ENCODE measurements at regions not wholly inside any gene's neighbourhood (a gene's known extent, or its start where the extent isn't known, plus 50 kb on each side); places are given as distances from the start of the nearest gene placed in this dataset.
"Not testable (repeated sequence)": the region's sequence is repeated elsewhere in the genome, so short reads cannot be mapped to it uniquely, and the experiment has no call there.

DNA sequence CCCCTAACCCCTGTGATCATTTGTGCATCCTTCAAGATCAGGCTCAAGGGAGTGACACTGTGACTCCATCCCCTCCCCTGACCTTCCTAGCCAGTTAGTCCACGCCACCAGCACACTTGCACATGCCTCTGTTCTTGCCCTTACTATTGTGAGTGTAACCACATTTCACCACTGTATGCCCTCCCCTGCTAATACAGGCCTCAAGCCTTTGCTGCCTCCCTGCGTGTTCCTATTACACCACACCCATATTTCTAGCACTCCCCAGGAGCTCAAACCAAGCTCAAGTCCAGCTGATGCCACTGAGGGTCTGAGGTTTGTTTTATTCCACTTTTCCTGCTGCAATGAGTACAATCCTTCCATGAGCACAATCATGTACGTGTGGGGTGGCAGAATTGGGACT, 119.3 kb upstream of the FOXN2 start:
- peak overlapping the region; percentile 6 for H3K27ac Mint-ChIP-seq
- H3K4me1 Mint-ChIP-seq (ENCODE audit: low read depth): peaks cover 4% of the 10 kb centered on the region
- H3K4me3 Mint-ChIP-seq (ENCODE audit: low read depth): no peak overlapping the region
- DNase-seq (ENCODE audit: low spot score, unreplicated experiment): no peak
- no peaks in the 10 kb centered on the region for H3K36me3 Mint-ChIP-seq (ENCODE audit: insufficient read depth)
- no peak for TF ChIP-seq CTCF (IDR thresholded peaks at IDR 0.05; ENCODE audit: unreplicated experiment)
- no peaks in the 10 kb centered on the region for H3K27me3 Mint-ChIP-seq
- no peaks in the 10 kb centered on the region for H3K9me3 Mint-ChIP-seq (ENCODE audit: low read depth)

DNA sequence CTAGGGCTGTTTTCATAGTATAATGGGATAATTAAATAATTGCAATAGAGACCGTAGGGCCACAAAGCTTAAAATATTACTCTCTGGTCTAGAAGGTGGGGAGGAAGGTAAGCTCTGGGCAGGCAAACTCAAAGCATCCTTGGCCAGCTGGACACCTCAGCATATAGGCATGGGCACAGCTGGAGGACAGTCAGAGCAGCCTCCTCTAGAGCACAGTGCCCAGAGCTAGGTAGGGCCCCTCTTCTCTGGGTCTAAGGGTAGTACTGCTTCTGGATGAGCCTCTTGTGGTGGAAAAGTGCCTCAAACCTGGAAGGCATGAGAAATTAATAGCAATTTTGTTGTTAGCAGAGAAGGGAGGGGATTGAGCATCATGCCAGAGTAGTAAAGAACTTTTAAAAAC, 116.9 kb upstream of the FOXN2 start:
- TF ChIP-seq CTCF (IDR thresholded peaks at IDR 0.05; ENCODE audit: unreplicated experiment): no peak
- no peaks in the 10 kb centered on the region for H3K36me3 Mint-ChIP-seq (ENCODE audit: insufficient read depth)
- DNase-seq (ENCODE audit: low spot score, unreplicated experiment): no peak
- H3K27me3 Mint-ChIP-seq: no peaks in the 10 kb centered on the region
- H3K9me3 Mint-ChIP-seq (ENCODE audit: low read depth): no peaks in the 10 kb centered on the region
- peaks cover 4% of the 10 kb centered on the region for H3K4me1 Mint-ChIP-seq (ENCODE audit: low read depth)
- no peak overlapping the region for H3K4me3 Mint-ChIP-seq (ENCODE audit: low read depth)
- no peak overlapping the region for H3K27ac Mint-ChIP-seq

- DNase-seq (ENCODE audit: low spot score, unreplicated experiment): no peak
- no peak for TF ChIP-seq CTCF (IDR thresholded peaks at IDR 0.05; ENCODE audit: unreplicated experiment)
- H3K9me3 Mint-ChIP-seq (ENCODE audit: low read depth): no peaks in the 10 kb centered on the region
- peak overlapping the region; percentile 78 for H3K27ac Mint-ChIP-seq
- H3K4me3 Mint-ChIP-seq (ENCODE audit: low read depth): no peak overlapping the region
- H3K36me3 Mint-ChIP-seq (ENCODE audit: insufficient read depth): no peaks in the 10 kb centered on the region
- H3K27me3 Mint-ChIP-seq: no peaks in the 10 kb centered on the region
- H3K4me1 Mint-ChIP-seq (ENCODE audit: low read depth): peaks cover 4% of the 10 kb centered on the region
These were observed 116.1 kb upstream of the FOXN2 start for GRCh38 chr2:48198371-48198770.

DNA sequence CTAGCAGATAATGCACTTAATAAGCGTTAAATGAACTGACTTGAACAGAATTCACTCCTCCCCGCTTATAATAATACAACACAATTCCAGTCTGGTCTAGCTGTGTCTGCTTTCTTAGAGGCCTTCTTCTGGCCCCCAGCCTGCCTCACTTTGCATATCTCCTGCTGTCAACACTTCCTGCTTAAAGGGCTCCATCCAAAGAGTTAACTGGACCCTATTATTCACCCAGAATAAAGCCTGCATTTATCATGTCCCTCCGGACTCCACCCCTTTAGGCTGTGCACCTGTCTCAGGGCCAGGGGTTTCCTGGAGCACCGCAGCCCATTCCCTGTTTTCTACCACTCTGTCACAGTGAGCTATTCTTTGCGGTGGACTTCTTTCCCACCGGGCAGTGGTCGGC, 115.4 kb upstream of the FOXN2 start:
- Mint-ChIP-seq H3K9me3 (ENCODE audit: low read depth) (no peaks in the 10 kb centered on the region), H3K36me3 (ENCODE audit: insufficient read depth) (no peaks in the 10 kb centered on the region), H3K4me3 (ENCODE audit: low read depth) (no peak overlapping the region), H3K27me3 (no peaks in the 10 kb centered on the region), H3K27ac (no peak overlapping the region), H3K4me1 (ENCODE audit: low read depth) (peaks cover 4% of the 10 kb centered on the region)
- DNase-seq (ENCODE audit: low spot score, unreplicated experiment): no peak
- TF ChIP-seq CTCF (IDR thresholded peaks at IDR 0.05; ENCODE audit: unreplicated experiment): no peak

DNA sequence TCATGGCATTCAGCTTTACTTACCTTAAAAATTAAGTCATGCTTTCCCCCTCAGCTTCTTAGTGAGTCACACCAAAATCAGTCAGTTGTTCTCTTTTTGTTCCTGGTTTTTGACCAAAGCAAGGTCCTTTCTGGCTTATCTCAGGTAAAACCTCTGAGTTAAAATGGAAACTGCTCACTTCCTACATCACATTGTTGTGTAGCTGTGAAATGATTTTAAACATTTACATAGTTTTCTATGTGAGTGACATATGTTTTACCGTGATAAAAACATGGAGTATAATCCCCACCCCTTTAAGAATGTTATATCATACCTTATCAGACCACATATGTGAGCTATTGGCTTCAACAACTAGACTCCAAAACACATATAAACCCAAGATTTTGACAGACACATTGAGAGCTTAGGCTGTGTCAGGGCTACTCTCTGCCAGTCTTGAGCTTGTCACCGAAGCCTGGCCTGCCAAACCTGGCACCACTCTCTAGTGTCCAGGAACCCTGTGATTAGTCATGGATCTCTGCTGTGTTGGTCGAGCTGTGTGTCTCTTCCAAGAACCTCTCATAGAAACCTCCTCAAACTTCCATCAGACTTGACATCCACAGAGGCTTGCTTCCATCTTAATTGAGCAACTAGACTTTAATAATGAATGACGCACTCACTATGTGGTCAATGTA, 113.7 kb upstream of the FOXN2 start:
- no peaks in the 10 kb centered on the region for H3K9me3 Mint-ChIP-seq (ENCODE audit: low read depth)
- DNase-seq (ENCODE audit: low spot score, unreplicated experiment): no peak

DNA sequence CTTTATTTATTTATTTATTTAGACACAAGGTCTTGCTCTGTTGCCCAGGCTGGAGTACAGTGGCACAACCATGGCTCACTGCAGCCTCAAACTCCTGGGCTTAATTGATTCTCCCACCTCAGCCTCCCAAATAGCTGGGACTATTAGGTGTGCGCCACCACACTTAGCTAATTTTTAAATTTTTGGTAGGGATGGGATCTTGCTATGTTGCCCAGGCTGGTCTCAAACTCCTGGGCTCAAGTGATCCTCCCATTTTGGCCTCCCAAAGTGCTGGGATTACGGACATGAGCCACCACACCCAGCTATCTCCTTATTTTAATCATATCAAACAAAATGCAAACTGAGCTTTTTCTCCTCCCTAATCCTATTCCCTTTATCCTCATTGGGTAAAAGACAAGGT, 113.0 kb upstream of the FOXN2 start:
- DNase-seq (ENCODE audit: low spot score, unreplicated experiment); H3K27me3 Mint-ChIP-seq; H3K4me3 Mint-ChIP-seq (ENCODE audit: low read depth); H3K27ac Mint-ChIP-seq; H3K36me3 Mint-ChIP-seq (ENCODE audit: insufficient read depth); H3K4me1 Mint-ChIP-seq (ENCODE audit: low read depth); H3K9me3 Mint-ChIP-seq (ENCODE audit: low read depth): not testable (repeated sequence)

More for the DNA sequence above, 113.7 kb upstream of the FOXN2 start:
- no peak for TF ChIP-seq CTCF (IDR thresholded peaks at IDR 0.05; ENCODE audit: unreplicated experiment)
- Mint-ChIP-seq H3K36me3 (ENCODE audit: insufficient read depth) (no peaks in the 10 kb centered on the region), H3K4me1 (ENCODE audit: low read depth) (peaks cover 9% of the 10 kb centered on the region), H3K4me3 (ENCODE audit: low read depth) (no peak overlapping the region), H3K27me3 (no peaks in the 10 kb centered on the region), H3K27ac (no peak overlapping the region)
